GM12878 (cell line): ENCODE measurements at regions not wholly inside any gene's neighbourhood (a gene's known extent, or its start where the extent isn't known, plus 50 kb on each side); places are given as distances from the start of the nearest gene placed in this dataset.

ENCODE experiments used
- ATAC-seq: fragments of 200-7000 bp; cut with Tn5 transposase; 3 replicates; pipeline ENCODE4 v1.9.1; 2020; ENCODE audit warnings: mild to moderate bottlenecking, moderate library complexity
- BruUV-seq: library from RNA; stranded (reverse); fragments of 400-500 nt; replicated peaks from 2 replicates; lab custom pipeline; 2021; lab: Mats Ljungman, UMichigan
- CTCF ChIA-PET: fragments of 300-600 bp; sonication (Branson Sonifier 250); formaldehyde crosslinking; extraction: SDS; loops from one replicate; lab custom pipeline; 2021; ENCODE audit warnings: inconsistent platforms; lab: Yijun Ruan, JAX
- POLR2A ChIA-PET: fragments of 350-600 bp; formaldehyde crosslinking; extraction: SDS; loops from one replicate; lab custom pipeline; 2021; ENCODE audit warnings: inconsistent platforms; lab: Charles Lee
- RAD21 ChIA-PET: fragments of 300-600 bp; sonication (Branson Sonifier 250); formaldehyde crosslinking; loops from one replicate; lab custom pipeline; 2023; ENCODE audit warnings: antibody characterized with exemption; ENCODE audit not compliant: unreplicated experiment; lab: Charles Lee
- SMC1A ChIA-PET: fragments of 300-600 bp; sonication (Branson Sonifier 250); formaldehyde crosslinking; loops from one replicate; lab custom pipeline; 2023; ENCODE audit not compliant: unreplicated experiment, uncharacterized antibody; lab: Charles Lee
- DNase-seq: peaks from one replicate; pipeline ENCODE4 v3.0.0-alpha.2; 2011; ENCODE audit warnings: low read depth, low spot score
- FAIRE-seq: peaks from 3 replicates; lab custom pipeline; 2011; peaks lifted over from hg19 to GRCh38; lab: Jason Lieb, UNC
- H2AFZ ChIP-seq: 2 replicates; pipeline ENCODE4 v1.6.0; 2011; ENCODE audit warnings: low read depth, low read length, control low read depth; ENCODE audit not compliant: control insufficient read depth
- H3K27ac ChIP-seq: 2 replicates; pipeline ENCODE4 v1.5.1; 2011; ENCODE audit warnings: control low read depth; ENCODE audit not compliant: control insufficient read depth, insufficient read depth
- H3K27me3 ChIP-seq, 2 experiments: replicated peaks in 1 of 2; 2 replicates each; pipeline versions ENCODE4 v1.6.0 to v1.6.1; 2011; ENCODE audit warnings: low read length in 1 of 2; ENCODE audit not compliant: control insufficient read depth in 2 of 2, insufficient read depth in 2 of 2
- H3K36me3 ChIP-seq, 2 experiments: 2 replicates each; pipeline ENCODE4 v1.5.1; 2011; ENCODE audit warnings: low read length in 1 of 2; ENCODE audit not compliant: control insufficient read depth in 2 of 2, insufficient read depth in 2 of 2
- H3K4me1 ChIP-seq: 2 replicates; pipeline ENCODE4 v1.6.1; 2011; ENCODE audit warnings: mild to moderate bottlenecking, low read length, moderate library complexity, mixed read lengths; ENCODE audit not compliant: control insufficient read depth, insufficient read depth
- H3K4me2 ChIP-seq: 2 replicates; pipeline ENCODE4 v1.6.0; 2011; ENCODE audit warnings: control low read depth; ENCODE audit not compliant: control insufficient read depth, insufficient read depth
- H3K4me3 ChIP-seq: fragments of 200-600 bp; sonication (generic); 2 replicates; pipeline ENCODE4 v1.5.1; 2016
- H3K79me2 ChIP-seq: 2 replicates; pipeline ENCODE4 v1.6.0; 2011; ENCODE audit warnings: low read length; ENCODE audit not compliant: control insufficient read depth, insufficient read depth
- H3K9ac ChIP-seq: 2 replicates; pipeline ENCODE4 v1.8.0; 2011; ENCODE audit warnings: low read length, control low read depth, mixed read lengths; ENCODE audit not compliant: control insufficient read depth, insufficient read depth
- H3K9me3 ChIP-seq: replicated peaks from 3 replicates; pipeline ENCODE4 v1.5.1; 2011; ENCODE audit warnings: mild to moderate bottlenecking, low read length; ENCODE audit not compliant: control insufficient read depth, insufficient read depth
- H4K20me1 ChIP-seq: 2 replicates; pipeline ENCODE4 v1.6.0; 2011; ENCODE audit not compliant: control insufficient read depth, insufficient read depth
- BCLAF1 ChIP-seq: fragments of 450-650 bp; IDR thresholded peaks from 2 replicates; pipeline ENCODE4 v1.6.1; 2017; ENCODE audit warnings: antibody characterized with exemption, mild to moderate bottlenecking, moderate library complexity
- BMI1 ChIP-seq: fragments of 450-650 bp; IDR thresholded peaks from 2 replicates; pipeline ENCODE4 v1.6.1; 2016; ENCODE audit warnings: mild to moderate bottlenecking, moderate library complexity, borderline replicate concordance
- BRCA1 ChIP-seq: IDR thresholded peaks from 2 replicates; pipeline ENCODE4 v1.6.1; 2011; ENCODE audit warnings: low read depth, low read length, improper control_type of control experiment
- CTCF ChIP-seq, 3 experiments: IDR thresholded peaks in 2 of 3; conservative IDR thresholded peaks in 1 of 3; 2 replicates each; pipeline ENCODE4 v1.5.1; 2011; ENCODE audit warnings: low read depth in 3 of 3, low read length in 3 of 3, mild to moderate bottlenecking in 3 of 3, control low read depth in 2 of 3, moderate library complexity in 2 of 3, inconsistent platforms in 1 of 3, mixed read lengths in 1 of 3; ENCODE audit not compliant: control insufficient read depth in 2 of 3, insufficient read depth in 1 of 3; ENCODE audit errors: extremely low read depth in 1 of 3
- E2F8 ChIP-seq: fragments of 450-650 bp; IDR thresholded peaks from 2 replicates; pipeline ENCODE4 v1.6.1; 2018; ENCODE audit warnings: mild to moderate bottlenecking, low read depth, moderate library complexity; ENCODE audit not compliant: partially characterized antibody
- EP300 ChIP-seq, 2 experiments: fragments of 150-350 bp in 1 of 2; IDR thresholded peaks; 2 replicates each; pipeline ENCODE4 v1.6.1; 2011 to 2012; ENCODE audit warnings: low read depth in 2 of 2, low read length in 2 of 2, borderline replicate concordance in 1 of 2, improper control_type of control experiment in 1 of 2, inconsistent platforms in 1 of 2; ENCODE audit not compliant: control insufficient read depth in 1 of 2
- ETV6 ChIP-seq, 2 experiments: fragments of 450-650 bp in 1 of 2; IDR thresholded peaks in 1 of 2; conservative IDR thresholded peaks in 1 of 2; 2 replicates each; pipeline ENCODE4 v1.6.1; 2014; ENCODE audit warnings: antibody characterized with exemption in 1 of 2, borderline replicate concordance in 1 of 2, low read depth in 1 of 2, mild to moderate bottlenecking in 1 of 2, moderate library complexity in 1 of 2
- HCFC1 ChIP-seq: fragments of 150-350 bp; IDR thresholded peaks from 2 replicates; pipeline ENCODE4 v1.6.1; 2014; ENCODE audit warnings: low read length
- MEF2A ChIP-seq: IDR thresholded peaks from 2 replicates; pipeline ENCODE4 v1.6.1; 2011; ENCODE audit warnings: low read depth, mild to moderate bottlenecking, low read length, moderate library complexity; ENCODE audit not compliant: insufficient read depth
- PKNOX1 ChIP-seq: fragments of 450-650 bp; IDR thresholded peaks from 2 replicates; pipeline ENCODE4 v1.6.1; 2016; ENCODE audit warnings: mild to moderate bottlenecking
- RFX5 ChIP-seq: IDR thresholded peaks from 2 replicates; pipeline ENCODE4 v1.6.1; 2011; ENCODE audit warnings: low read depth, low read length, improper control_type of control experiment
- SIN3A ChIP-seq: IDR thresholded peaks from 2 replicates; pipeline ENCODE4 v1.6.1; 2012; ENCODE audit warnings: low read depth, low read length, improper control_type of control experiment
- SP1 ChIP-seq: IDR thresholded peaks from one replicate; pipeline ENCODE4 v1.6.1; 2011; ENCODE audit warnings: low read depth, low read length
- ZNF384 ChIP-seq: IDR thresholded peaks from 2 replicates; pipeline ENCODE4 v1.6.1; 2012; ENCODE audit warnings: low read depth, mild to moderate bottlenecking, low read length, improper control_type of control experiment, borderline replicate concordance
- WGBS: methylation state at CpG from one replicate; pipeline ENCODE4 v1.1.6; 2016; ENCODE audit warnings: low lambda C conversion rate; ENCODE audit not compliant: insufficient replicate concordance, insufficient coverage; ENCODE audit errors: missing lambda C conversion rate; 5-methylcytosine and 5-hydroxymethylcytosine counted together
- in situ Hi-C: fragments of 300-500 bp; cut with MboI; formaldehyde crosslinking; loops from 9 replicates; pipeline ENCODE4 v1.14.3; 2018; ENCODE audit warnings: mixed read lengths
- intact Hi-C: fragments of 100-400 bp; cut with micrococcal nuclease; formaldehyde crosslinking; loops from one replicate; pipeline ENCODE4 v1.14.2; 2022; ENCODE audit not compliant: unreplicated experiment

- ATAC-seq (no peak), FAIRE-seq (no peak), DNase-seq (no peak)
- H3K79me2 ChIP-seq: no peaks in the 10 kb centered on the region
- intact Hi-C loops: no loop called here
- no peak overlapping the region for H3K4me3 ChIP-seq
- ChIA-PET RAD21 (no interaction called here), CTCF (no interaction called here), POLR2A (no interaction called here), SMC1A (no interaction called here)
- H3K9ac ChIP-seq: no peak overlapping the region
- no TSS peak for BruUV-seq
- no peaks in the 10 kb centered on the region for H3K36me3 ChIP-seq
- no peak overlapping the region for H3K4me2 ChIP-seq
- WGBS: 14% methylated on average over 2 of the region's 2 CpGs
- in situ Hi-C loops: no loop called here
- H4K20me1 ChIP-seq: no peaks in the 10 kb centered on the region
- H2AFZ ChIP-seq: no peak overlapping the region
- no peaks in the 10 kb centered on the region for H3K4me1 ChIP-seq
- H3K27me3 ChIP-seq: no peaks in the 10 kb centered on the region
- no peaks in the 10 kb centered on the region for H3K9me3 ChIP-seq
- H3K27ac ChIP-seq: no peak overlapping the region
- no peak for TF ChIP-seq MEF2A
- TF ChIP-seq BMI1: no peak
- no peak for TF ChIP-seq ZNF384
- no peak for TF ChIP-seq BRCA1
- TF ChIP-seq HCFC1: no peak
- TF ChIP-seq ETV6 (conservative IDR thresholded peaks at IDR 0.05 in 1 of 2, IDR thresholded peaks at IDR 0.05 in 1 of 2; ENCODE audit: borderline replicate concordance in 1 of 2, low read depth in 1 of 2): no peak
- TF ChIP-seq SP1: no peak
- no peak for TF ChIP-seq EP300 (IDR thresholded peaks at IDR 0.05; ENCODE audit: borderline replicate concordance in 1 of 2, control insufficient read depth in 1 of 2, low read depth in 2 of 2, low read length in 2 of 2)
- TF ChIP-seq RFX5: no peak
- no peak for TF ChIP-seq SIN3A
- TF ChIP-seq BCLAF1: no peak
- TF ChIP-seq PKNOX1: no peak
- TF ChIP-seq CTCF (IDR thresholded peaks at IDR 0.05 in 2 of 3, conservative IDR thresholded peaks at IDR 0.05 in 1 of 3; ENCODE audit: control insufficient read depth in 2 of 3, extremely low read depth in 1 of 3, insufficient read depth in 1 of 3, low read depth in 3 of 3, low read length in 3 of 3): no peak
- TF ChIP-seq E2F8: no peak
Observed at GRCh38 chr9:82504620-82505019, 516.0 kb downstream of the SPATA31D1 start.
